ENCODE measurements at regions not wholly inside any gene's neighbourhood (a gene's known extent, or its start where the extent isn't known, plus 50 kb on each side); places are given as distances from the start of the nearest gene placed in this dataset.

- no peak for TF ChIP-seq ZFX (IDR thresholded peaks at IDR 0.05; ENCODE audit: borderline replicate concordance)
- TF ChIP-seq, protein P1, sequence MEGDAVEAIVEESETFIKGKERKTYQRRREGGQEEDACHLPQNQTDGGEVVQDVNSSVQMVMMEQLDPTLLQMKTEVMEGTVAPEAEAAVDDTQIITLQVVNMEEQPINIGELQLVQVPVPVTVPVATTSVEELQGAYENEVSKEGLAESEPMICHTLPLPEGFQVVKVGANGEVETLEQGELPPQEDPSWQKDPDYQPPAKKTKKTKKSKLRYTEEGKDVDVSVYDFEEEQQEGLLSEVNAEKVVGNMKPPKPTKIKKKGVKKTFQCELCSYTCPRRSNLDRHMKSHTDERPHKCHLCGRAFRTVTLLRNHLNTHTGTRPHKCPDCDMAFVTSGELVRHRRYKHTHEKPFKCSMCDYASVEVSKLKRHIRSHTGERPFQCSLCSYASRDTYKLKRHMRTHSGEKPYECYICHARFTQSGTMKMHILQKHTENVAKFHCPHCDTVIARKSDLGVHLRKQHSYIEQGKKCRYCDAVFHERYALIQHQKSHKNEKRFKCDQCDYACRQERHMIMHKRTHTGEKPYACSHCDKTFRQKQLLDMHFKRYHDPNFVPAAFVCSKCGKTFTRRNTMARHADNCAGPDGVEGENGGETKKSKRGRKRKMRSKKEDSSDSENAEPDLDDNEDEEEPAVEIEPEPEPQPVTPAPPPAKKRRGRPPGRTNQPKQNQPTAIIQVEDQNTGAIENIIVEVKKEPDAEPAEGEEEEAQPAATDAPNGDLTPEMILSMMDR (IDR thresholded peaks at IDR 0.05): no peak
Observed at GRCh38 chr15:85306946-85307686, 73.3 kb upstream of the AKAP13 start.
